ENCODE measurements at regions not wholly inside any gene's neighbourhood (a gene's known extent, or its start where the extent isn't known, plus 50 kb on each side); places are given as distances from the start of the nearest gene placed in this dataset.

DNA sequence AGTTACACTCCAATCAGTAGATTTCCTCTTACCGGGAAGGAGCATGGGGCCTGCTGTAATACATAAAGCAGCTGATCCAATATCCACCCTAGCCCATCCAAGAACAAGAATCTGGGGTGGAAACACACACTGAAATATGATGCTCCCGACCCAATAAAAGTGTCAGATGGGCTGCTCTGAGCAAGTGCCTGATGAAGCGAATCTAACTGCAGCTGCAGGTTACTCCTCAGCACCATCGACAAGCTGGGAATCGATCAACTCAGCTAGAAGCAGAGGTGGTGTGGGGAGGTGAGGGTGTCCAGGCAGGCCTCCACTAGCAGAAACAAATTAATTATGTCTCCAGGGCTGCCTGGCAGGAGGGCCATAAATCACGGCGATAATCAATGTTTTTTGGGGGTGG is 64.0 kb upstream of the WSCD2 start:
- no peak for TF ChIP-seq TAF1 (IDR thresholded peaks at IDR 0.05; ENCODE audit: low read depth)
- TF ChIP-seq TCF12 (IDR thresholded peaks at IDR 0.05; ENCODE audit: low read depth), result no peak
- TF ChIP-seq EP300 (IDR thresholded peaks at IDR 0.05; ENCODE audit: borderline replicate concordance), result no peak
- TF ChIP-seq RAD21 (IDR thresholded peaks at IDR 0.05; ENCODE audit: low read depth), result no peak
- TF ChIP-seq CEBPB (IDR thresholded peaks at IDR 0.05), result no peak
- TF ChIP-seq CREB1 (IDR thresholded peaks at IDR 0.05; ENCODE audit: low read depth), result no peak

Measured in Ishikawa (cell line).